Mesothelial cell of epicardium (in vitro differentiated cells): ENCODE measurements at regions not wholly inside any gene's neighbourhood (a gene's known extent, or its start where the extent isn't known, plus 50 kb on each side); places are given as distances from the start of the nearest gene placed in this dataset.

Experiments
- DNase-seq, 2 experiments: peaks; one replicate each; pipeline ENCODE4 v3.0.0; 2021; ENCODE audit warnings: low spot score in 2 of 2; ENCODE audit not compliant: unreplicated experiment in 2 of 2
- H3K27ac Mint-ChIP-seq: 2 replicates; pipeline ENCODE4 v1.8.0; 2021; ENCODE audit warnings: mixed read lengths
- H3K27me3 Mint-ChIP-seq: 2 replicates; pipeline ENCODE4 v1.8.0; 2021; ENCODE audit warnings: low read depth, mixed read lengths
- H3K36me3 Mint-ChIP-seq: 2 replicates; pipeline ENCODE4 v1.8.0; 2021; ENCODE audit warnings: mixed read lengths
- H3K4me1 Mint-ChIP-seq: 2 replicates; pipeline ENCODE4 v1.8.0; 2021; ENCODE audit warnings: mixed read lengths
- H3K4me3 Mint-ChIP-seq: 2 replicates; pipeline ENCODE4 v1.8.0; 2021; ENCODE audit warnings: mild to moderate bottlenecking, moderate library complexity, mixed read lengths
- H3K9me3 Mint-ChIP-seq: 2 replicates; pipeline ENCODE4 v1.8.0; 2021; ENCODE audit warnings: mixed read lengths
- CTCF ChIP-seq: fragments of 200-600 bp; sonication (generic); IDR thresholded peaks from one replicate; pipeline ENCODE4 v1.5.0; 2021; ENCODE audit warnings: antibody characterized with exemption; ENCODE audit not compliant: unreplicated experiment

DNA sequence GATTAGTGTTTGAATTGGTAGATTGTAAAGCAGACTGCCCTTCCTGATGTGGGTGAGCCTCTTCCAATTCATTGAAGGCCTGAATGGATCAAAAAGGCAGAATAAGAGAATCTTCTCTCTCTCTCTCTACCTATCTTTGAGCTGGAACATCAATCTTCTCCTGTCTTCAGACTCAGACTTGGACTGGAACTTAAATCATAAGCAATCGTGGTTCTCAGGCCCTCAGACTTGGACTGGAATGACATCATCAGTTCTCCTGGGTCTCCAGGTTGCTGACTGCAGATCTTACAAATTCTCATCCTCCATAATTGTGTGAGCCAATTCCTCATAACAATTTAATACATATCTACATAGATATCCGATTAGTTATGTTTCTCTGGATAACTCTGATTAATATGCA is 66.8 kb downstream of the IER5 start:
- H3K36me3 Mint-ChIP-seq: no peaks in the 10 kb centered on the region
- H3K4me1 Mint-ChIP-seq: peaks cover 22% of the 10 kb centered on the region
- no peak overlapping the region for H3K27ac Mint-ChIP-seq
- H3K4me3 Mint-ChIP-seq: no peak overlapping the region
- no peak for TF ChIP-seq CTCF
- H3K9me3 Mint-ChIP-seq: no peaks in the 10 kb centered on the region
- DNase-seq: no peak
- H3K27me3 Mint-ChIP-seq: no peaks in the 10 kb centered on the region

DNA sequence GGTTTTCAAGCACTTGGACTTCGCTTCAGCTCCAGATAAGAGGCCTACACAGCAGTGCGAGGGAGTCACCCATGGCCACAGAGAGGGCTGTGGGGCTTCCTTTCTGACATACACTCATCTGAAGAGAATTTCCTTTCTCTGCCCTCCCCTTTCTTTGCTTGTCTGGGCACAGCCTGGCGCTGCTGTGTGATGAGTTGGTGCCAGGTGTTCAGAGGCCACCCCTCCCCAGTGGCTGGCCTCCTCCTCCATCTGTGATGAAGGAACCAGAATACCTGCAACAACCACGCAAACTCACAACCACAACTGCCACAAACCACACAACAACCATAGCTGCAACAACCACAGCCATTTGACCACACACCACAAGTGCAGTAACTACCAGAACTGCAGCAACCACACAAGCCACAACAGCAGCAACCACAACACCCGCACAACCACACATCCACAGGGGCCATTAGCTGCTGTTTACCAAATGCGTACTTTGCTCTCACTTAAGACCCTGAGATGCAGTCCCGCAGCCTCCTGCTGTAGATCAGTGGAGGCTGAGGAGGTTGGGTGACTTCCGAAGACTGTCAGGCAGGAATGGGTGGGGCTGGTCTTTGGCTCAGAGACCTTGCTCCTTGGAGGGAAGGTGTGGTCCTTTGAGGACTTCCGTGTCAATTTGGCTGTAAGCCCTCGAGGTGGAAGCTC is 71.1 kb downstream of the IER5 start:
- no peaks in the 10 kb centered on the region for H3K4me1 Mint-ChIP-seq

DNA sequence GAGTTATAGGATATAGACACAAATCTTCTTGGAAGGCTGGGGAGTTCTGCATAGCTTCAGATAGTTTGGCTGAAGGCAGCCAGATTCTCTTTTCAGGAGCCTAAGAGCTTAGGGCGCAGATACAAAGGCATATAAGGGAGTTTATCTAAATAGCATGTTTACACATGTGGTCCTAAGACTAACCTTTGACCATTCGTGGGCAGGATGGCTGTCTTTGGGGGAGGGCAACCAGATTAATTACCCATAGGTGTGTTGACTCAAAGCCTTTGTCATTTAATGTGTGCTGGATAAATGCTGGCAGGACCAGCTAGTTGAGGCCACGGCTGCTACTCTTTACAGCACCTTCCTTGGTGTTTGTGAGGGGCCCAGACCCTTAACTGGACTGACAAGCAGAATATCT is 71.8 kb downstream of the IER5 start:
- no peak for TF ChIP-seq CTCF
- H3K9me3 Mint-ChIP-seq: peaks cover 22% of the 10 kb centered on the region
- H3K27ac Mint-ChIP-seq: no peak overlapping the region

More for the DNA sequence above, 71.1 kb downstream of the IER5 start:
- no peaks in the 10 kb centered on the region for H3K27me3 Mint-ChIP-seq
- no peak overlapping the region for H3K27ac Mint-ChIP-seq
- DNase-seq: no peak
- H3K4me3 Mint-ChIP-seq: no peak overlapping the region
- peaks cover 17% of the 10 kb centered on the region for H3K9me3 Mint-ChIP-seq
- TF ChIP-seq CTCF: no peak
- peaks cover 1% of the 10 kb centered on the region for H3K36me3 Mint-ChIP-seq

DNA sequence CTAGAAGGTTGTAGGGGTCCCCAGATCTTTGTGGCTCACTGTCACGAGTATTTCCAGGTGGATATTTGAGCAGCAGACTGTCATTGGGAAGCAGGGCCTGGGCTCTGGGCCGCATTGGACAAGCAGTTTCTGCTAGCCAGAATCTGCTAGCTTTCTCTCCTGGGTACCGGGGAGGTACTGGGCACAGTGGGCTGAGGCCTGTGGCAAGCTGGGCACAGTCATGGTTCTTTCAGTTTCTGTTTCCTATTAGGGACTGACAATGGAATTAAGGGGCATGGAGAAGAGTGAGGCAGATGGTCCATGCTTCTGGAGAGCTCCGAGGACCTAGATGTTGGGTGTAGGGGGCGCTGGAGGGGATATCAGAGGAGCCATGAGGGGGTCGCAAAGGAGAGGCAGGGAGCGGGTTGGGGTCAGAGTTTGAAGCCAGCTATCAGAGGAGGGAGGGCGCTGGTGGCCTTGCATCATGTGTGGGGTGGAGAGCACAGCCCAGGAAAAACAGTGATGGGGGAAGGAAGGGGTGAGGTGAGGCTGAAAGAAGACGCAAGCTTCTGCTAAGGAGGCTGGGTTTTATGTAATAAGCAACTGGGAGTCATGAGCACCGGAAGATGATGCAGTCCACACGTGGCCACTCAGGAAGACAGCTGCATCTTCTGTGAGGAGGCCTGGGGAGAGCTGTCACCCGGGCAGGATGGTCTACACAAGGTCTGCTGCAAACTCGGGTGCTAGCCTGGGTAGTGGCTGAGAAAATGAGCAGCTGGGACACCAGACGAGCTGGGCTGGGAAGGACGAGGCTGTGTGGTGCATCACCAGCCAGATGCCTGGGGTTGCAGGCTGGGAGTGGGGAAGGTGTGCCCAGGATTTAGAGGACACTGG is 72.7 kb downstream of the IER5 start:
- Mint-ChIP-seq H3K27ac (no peak overlapping the region), H3K27me3 (no peaks in the 10 kb centered on the region), H3K4me3 (no peak overlapping the region), H3K36me3 (peaks cover 1% of the 10 kb centered on the region), H3K9me3 (peaks cover 23% of the 10 kb centered on the region), H3K4me1 (no peaks in the 10 kb centered on the region)
- no peak for TF ChIP-seq CTCF
- DNase-seq: no peak

More for the DNA sequence above, 71.8 kb downstream of the IER5 start:
- Mint-ChIP-seq H3K4me3 (no peak overlapping the region), H3K36me3 (peaks cover 1% of the 10 kb centered on the region), H3K27me3 (no peaks in the 10 kb centered on the region), H3K4me1 (no peaks in the 10 kb centered on the region)
- no peak for DNase-seq

- no peaks in the 10 kb centered on the region for H3K27me3 Mint-ChIP-seq
- no peak overlapping the region for H3K4me3 Mint-ChIP-seq
- no peak overlapping the region for H3K27ac Mint-ChIP-seq
Measured at GRCh38 chr1:181163662-181164061, 75.2 kb downstream of the IER5 start.

More at GRCh38 chr1:181163662-181164061, 75.2 kb downstream of the IER5 start:
- Mint-ChIP-seq H3K4me1 (peaks cover 2% of the 10 kb centered on the region), H3K36me3 (peaks cover 1% of the 10 kb centered on the region), H3K9me3 (peaks cover 23% of the 10 kb centered on the region)
- no peak for TF ChIP-seq CTCF
- no peak for DNase-seq
